ENCODE measurements at regions not wholly inside any gene's neighbourhood (a gene's known extent, or its start where the extent isn't known, plus 50 kb on each side); places are given as distances from the start of the nearest gene placed in this dataset.

GRCh38 chr6:133591275-133591674 lies 297.6 kb upstream of the TCF21 start:
- no peaks in the 10 kb centered on the region for H3K27me3 Mint-ChIP-seq
- CTCF ChIA-PET = interaction anchor here (0.6 kb wide), 1 partner anchor 152 kb away, joined by 3 read pairs; no protein-coding TSS in a partner anchor
- no peaks in the 10 kb centered on the region for H3K27me3 ChIP-seq (ENCODE audit: control insufficient read depth in 1 of 2, insufficient read depth in 2 of 2, low read length in 2 of 2)
- TF ChIP-seq, protein P1, sequence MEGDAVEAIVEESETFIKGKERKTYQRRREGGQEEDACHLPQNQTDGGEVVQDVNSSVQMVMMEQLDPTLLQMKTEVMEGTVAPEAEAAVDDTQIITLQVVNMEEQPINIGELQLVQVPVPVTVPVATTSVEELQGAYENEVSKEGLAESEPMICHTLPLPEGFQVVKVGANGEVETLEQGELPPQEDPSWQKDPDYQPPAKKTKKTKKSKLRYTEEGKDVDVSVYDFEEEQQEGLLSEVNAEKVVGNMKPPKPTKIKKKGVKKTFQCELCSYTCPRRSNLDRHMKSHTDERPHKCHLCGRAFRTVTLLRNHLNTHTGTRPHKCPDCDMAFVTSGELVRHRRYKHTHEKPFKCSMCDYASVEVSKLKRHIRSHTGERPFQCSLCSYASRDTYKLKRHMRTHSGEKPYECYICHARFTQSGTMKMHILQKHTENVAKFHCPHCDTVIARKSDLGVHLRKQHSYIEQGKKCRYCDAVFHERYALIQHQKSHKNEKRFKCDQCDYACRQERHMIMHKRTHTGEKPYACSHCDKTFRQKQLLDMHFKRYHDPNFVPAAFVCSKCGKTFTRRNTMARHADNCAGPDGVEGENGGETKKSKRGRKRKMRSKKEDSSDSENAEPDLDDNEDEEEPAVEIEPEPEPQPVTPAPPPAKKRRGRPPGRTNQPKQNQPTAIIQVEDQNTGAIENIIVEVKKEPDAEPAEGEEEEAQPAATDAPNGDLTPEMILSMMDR (IDR thresholded peaks at IDR 0.05) = no peak
- H3K4me1 ChIP-seq (ENCODE audit: insufficient read depth, low read length) = no peaks in the 10 kb centered on the region
- no peaks in the 10 kb centered on the region for H3K9me3 ChIP-seq (ENCODE audit: control insufficient read depth in 1 of 2, insufficient read depth in 1 of 2, low read length in 2 of 2)
- H3K4me1 Mint-ChIP-seq (ENCODE audit: low read depth) = no peaks in the 10 kb centered on the region
- no peaks in the 10 kb centered on the region for H3K36me3 Mint-ChIP-seq (ENCODE audit: low read depth)
- H3K4me3 ChIP-seq (ENCODE audit: low read length) = no peak overlapping the region
- no peaks in the 10 kb centered on the region for H3K36me3 ChIP-seq (ENCODE audit: insufficient read depth, low read length)
- POLR2A ChIA-PET = no interaction called here
- ATAC-seq (ENCODE audit: poor library complexity) (no peak), DNase-seq (no peak)
- H3K27ac ChIP-seq (ENCODE audit: low read depth in 1 of 2, low read length in 2 of 2) = no peak overlapping the region
- intact Hi-C loops (cut with DNase I, micrococcal nuclease) = no loop called here
- H3K4me3 Mint-ChIP-seq = no peak overlapping the region
- H3K27ac Mint-ChIP-seq = no peak overlapping the region
- no peaks in the 10 kb centered on the region for H3K9me3 Mint-ChIP-seq

DNA sequence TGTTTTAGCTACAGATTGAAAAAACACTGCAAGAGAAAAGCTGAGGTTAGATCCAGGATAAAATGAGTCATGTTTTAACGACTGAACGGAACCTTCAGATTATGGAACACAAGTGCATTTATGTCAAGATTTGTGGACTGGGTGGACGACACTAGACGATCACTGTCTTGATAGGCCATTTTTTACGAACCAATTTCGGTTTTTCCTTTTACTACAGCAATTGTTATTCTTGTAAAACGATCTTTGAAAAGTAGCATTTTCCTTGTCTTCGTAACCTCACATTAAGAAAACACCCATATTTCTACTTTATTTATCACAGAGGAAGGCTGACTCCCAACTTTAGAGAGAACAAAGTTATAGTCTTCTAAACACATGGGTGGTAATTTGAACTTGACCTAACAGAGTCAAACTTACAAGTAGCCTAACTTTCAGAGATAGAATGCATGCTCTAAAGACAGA lies 294.2 kb upstream of the TCF21 start:
- TF ChIP-seq, protein P1 (IDR thresholded peaks at IDR 0.05) = no peak
- no peak overlapping the region for H3K4me3 Mint-ChIP-seq
- no peaks in the 10 kb centered on the region for H3K4me1 Mint-ChIP-seq (ENCODE audit: low read depth)
- no peaks in the 10 kb centered on the region for H3K27me3 ChIP-seq (ENCODE audit: control insufficient read depth in 1 of 2, insufficient read depth in 2 of 2, low read length in 2 of 2)
- no peaks in the 10 kb centered on the region for H3K36me3 ChIP-seq (ENCODE audit: insufficient read depth, low read length)
- no peak for DNase-seq
- no peaks in the 10 kb centered on the region for H3K9me3 Mint-ChIP-seq
- no peaks in the 10 kb centered on the region for H3K27me3 Mint-ChIP-seq
- CTCF ChIA-PET = no interaction called here
- POLR2A ChIA-PET = no interaction called here
- H3K9me3 ChIP-seq (ENCODE audit: control insufficient read depth in 1 of 2, insufficient read depth in 1 of 2, low read length in 2 of 2) = no peaks in the 10 kb centered on the region
- no peak for ATAC-seq (ENCODE audit: poor library complexity)
- no peaks in the 10 kb centered on the region for H3K36me3 Mint-ChIP-seq (ENCODE audit: low read depth)
- H3K4me1 ChIP-seq (ENCODE audit: insufficient read depth, low read length) = no peaks in the 10 kb centered on the region
- no peak overlapping the region for H3K27ac ChIP-seq (ENCODE audit: low read depth in 1 of 2, low read length in 2 of 2)
- H3K27ac Mint-ChIP-seq = no peak overlapping the region
- H3K4me3 ChIP-seq (ENCODE audit: low read length) = no peak overlapping the region
- intact Hi-C loops (cut with DNase I, micrococcal nuclease) = no loop called here

DNA sequence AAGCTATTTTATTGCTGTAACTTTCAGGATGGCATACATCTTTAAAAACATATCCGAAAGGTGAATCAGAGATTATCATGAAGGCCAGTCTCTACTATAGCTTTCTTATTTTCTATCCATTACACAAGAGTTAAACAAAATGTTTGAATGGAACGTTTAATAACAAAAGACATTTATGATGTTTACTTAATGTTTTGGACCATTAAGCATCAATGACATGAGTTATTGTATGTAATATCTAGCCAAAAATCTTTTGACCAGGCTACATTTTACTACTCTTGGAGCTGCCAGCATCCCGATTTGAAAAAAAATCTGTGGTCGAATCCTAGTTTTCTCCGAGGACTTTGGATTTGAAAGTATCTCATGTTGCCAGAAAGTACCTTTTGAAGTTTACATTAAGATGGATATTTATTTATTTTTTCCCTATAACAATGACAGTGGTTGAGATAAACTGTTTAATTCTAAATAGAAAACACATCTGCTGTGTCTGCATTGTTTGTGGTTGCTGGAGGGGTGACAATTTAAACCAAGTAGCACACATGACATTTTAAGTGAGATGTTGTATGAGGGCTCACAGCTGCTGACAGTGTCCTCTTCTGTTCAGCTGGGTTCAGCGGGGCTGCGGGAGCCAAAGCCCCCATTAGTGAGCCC lies 293.7 kb upstream of the TCF21 start:
- no peaks in the 10 kb centered on the region for H3K9me3 ChIP-seq (ENCODE audit: control insufficient read depth in 1 of 2, insufficient read depth in 1 of 2, low read length in 2 of 2)
- no peaks in the 10 kb centered on the region for H3K36me3 ChIP-seq (ENCODE audit: insufficient read depth, low read length)
- intact Hi-C loops (cut with DNase I, micrococcal nuclease) = no loop called here
- DNase-seq (no peak), ATAC-seq (ENCODE audit: poor library complexity) (no peak)
- no peaks in the 10 kb centered on the region for H3K4me1 ChIP-seq (ENCODE audit: insufficient read depth, low read length)
- H3K36me3 Mint-ChIP-seq (ENCODE audit: low read depth) = no peaks in the 10 kb centered on the region
- CTCF ChIA-PET = no interaction called here
- no peaks in the 10 kb centered on the region for H3K27me3 Mint-ChIP-seq
- POLR2A ChIA-PET = no interaction called here
- H3K9me3 Mint-ChIP-seq = no peaks in the 10 kb centered on the region
- no peaks in the 10 kb centered on the region for H3K27me3 ChIP-seq (ENCODE audit: control insufficient read depth in 1 of 2, insufficient read depth in 2 of 2, low read length in 2 of 2)
- H3K4me3 Mint-ChIP-seq = no peak overlapping the region
- H3K4me1 Mint-ChIP-seq (ENCODE audit: low read depth) = no peaks in the 10 kb centered on the region
- TF ChIP-seq, protein P1 (IDR thresholded peaks at IDR 0.05) = no peak
- no peak overlapping the region for H3K4me3 ChIP-seq (ENCODE audit: low read length)
- H3K27ac ChIP-seq (ENCODE audit: low read depth in 1 of 2, low read length in 2 of 2) = no peak overlapping the region
- H3K27ac Mint-ChIP-seq = no peak overlapping the region
